ENCODE measurements at regions not wholly inside any gene's neighbourhood (a gene's known extent, or its start where the extent isn't known, plus 50 kb on each side); places are given as distances from the start of the nearest gene placed in this dataset.

DNA sequence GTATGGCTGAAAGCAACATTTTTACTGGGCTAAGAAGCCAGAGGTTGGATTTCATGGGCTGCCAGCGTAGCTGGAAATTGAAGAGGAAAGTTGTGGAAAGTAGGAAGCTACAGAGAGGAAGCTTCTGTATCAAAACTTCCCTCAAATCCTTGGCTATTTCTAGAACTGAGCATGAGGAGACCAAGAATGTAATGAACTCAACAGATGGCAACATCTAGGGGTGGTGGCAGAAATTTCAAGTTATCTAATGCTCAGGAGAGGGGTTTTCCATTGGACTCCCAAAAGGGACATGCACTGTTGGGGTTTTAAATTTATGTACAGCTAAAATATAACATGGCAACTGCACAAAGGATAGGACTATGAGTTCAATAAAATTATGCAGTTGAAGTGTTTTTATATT lies 151.3 kb downstream of the DHRS2 start:
- Histone ChIP-seq H3K79me2 (no peaks in the 10 kb centered on the region), H3K4me1 (no peaks in the 10 kb centered on the region), H3K27me3 (ENCODE audit: control insufficient read depth, insufficient read depth, low read length) (no peaks in the 10 kb centered on the region), H3K4me2 (ENCODE audit: low read length) (no peak overlapping the region), H3K4me3 (ENCODE audit: low read depth, low read length) (no peak overlapping the region), H3K27ac (no peak overlapping the region), H3K36me3 (ENCODE audit: control insufficient read depth, insufficient read depth, low read length) (no peaks in the 10 kb centered on the region), H2AFZ (no peak overlapping the region), H3K9ac (no peak overlapping the region), H3K9me3 (ENCODE audit: control insufficient read depth, low read length) (no peaks in the 10 kb centered on the region)
- TF ChIP-seq, protein P1, sequence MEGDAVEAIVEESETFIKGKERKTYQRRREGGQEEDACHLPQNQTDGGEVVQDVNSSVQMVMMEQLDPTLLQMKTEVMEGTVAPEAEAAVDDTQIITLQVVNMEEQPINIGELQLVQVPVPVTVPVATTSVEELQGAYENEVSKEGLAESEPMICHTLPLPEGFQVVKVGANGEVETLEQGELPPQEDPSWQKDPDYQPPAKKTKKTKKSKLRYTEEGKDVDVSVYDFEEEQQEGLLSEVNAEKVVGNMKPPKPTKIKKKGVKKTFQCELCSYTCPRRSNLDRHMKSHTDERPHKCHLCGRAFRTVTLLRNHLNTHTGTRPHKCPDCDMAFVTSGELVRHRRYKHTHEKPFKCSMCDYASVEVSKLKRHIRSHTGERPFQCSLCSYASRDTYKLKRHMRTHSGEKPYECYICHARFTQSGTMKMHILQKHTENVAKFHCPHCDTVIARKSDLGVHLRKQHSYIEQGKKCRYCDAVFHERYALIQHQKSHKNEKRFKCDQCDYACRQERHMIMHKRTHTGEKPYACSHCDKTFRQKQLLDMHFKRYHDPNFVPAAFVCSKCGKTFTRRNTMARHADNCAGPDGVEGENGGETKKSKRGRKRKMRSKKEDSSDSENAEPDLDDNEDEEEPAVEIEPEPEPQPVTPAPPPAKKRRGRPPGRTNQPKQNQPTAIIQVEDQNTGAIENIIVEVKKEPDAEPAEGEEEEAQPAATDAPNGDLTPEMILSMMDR (IDR thresholded peaks at IDR 0.05) = no peak

DNA sequence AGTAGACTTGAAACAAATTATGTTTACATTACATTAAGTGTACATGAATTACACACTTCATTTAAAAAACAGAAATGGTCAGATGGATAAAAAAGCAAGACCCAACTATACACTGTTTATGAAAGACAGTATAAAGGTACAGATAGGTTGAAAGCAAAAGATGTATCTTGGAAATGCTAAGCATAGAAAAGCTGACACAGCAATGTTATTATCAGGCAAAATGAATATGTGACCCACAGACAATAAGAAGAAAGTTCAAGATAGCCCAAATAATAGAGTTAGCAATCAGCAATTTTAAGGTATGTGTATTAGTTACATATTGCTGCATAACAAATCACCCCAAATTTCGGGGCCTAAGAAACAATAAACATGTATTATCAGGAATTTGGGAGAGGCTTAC lies 153.5 kb downstream of the DHRS2 start:
- no peaks in the 10 kb centered on the region for H3K36me3 ChIP-seq (ENCODE audit: control insufficient read depth, insufficient read depth, low read length)
- H3K9ac ChIP-seq = no peak overlapping the region
- H3K79me2 ChIP-seq = no peaks in the 10 kb centered on the region
- TF ChIP-seq, protein P1 (IDR thresholded peaks at IDR 0.05) = no peak
- H2AFZ ChIP-seq = no peak overlapping the region
- H3K27me3 ChIP-seq (ENCODE audit: control insufficient read depth, insufficient read depth, low read length) = no peaks in the 10 kb centered on the region
- H3K4me3 ChIP-seq (ENCODE audit: low read depth, low read length) = no peak overlapping the region
- no peaks in the 10 kb centered on the region for H3K4me1 ChIP-seq
- H3K9me3 ChIP-seq (ENCODE audit: control insufficient read depth, low read length) = no peaks in the 10 kb centered on the region
- no peak overlapping the region for H3K27ac ChIP-seq
- no peak overlapping the region for H3K4me2 ChIP-seq (ENCODE audit: low read length)

DNA sequence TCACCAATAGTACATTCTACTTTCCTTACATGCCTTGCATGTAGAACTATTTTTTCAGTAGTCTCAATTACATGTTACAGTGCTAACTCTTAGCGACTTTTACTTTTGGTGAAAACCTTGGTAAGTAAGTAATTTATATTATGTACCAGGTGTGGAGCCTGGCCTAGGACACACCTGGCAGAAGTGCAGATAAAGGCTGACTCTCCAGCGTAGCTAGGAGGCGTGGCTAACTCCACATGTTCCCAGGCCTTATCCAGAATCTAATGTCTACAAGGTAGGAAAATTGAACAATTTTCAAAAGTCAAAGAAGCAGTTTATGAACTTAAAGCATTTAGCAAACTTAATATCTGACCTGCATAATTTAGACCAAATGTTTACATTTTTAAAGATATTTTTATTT lies 157.4 kb downstream of the DHRS2 start:
- Histone ChIP-seq H3K4me2 (ENCODE audit: low read length) (no peak overlapping the region), H3K4me3 (ENCODE audit: low read depth, low read length) (no peak overlapping the region), H3K9ac (no peak overlapping the region), H3K9me3 (ENCODE audit: control insufficient read depth, low read length) (no peaks in the 10 kb centered on the region), H3K36me3 (ENCODE audit: control insufficient read depth, insufficient read depth, low read length) (no peaks in the 10 kb centered on the region), H3K79me2 (no peaks in the 10 kb centered on the region), H2AFZ (no peak overlapping the region), H3K4me1 (no peaks in the 10 kb centered on the region), H3K27ac (no peak overlapping the region), H3K27me3 (ENCODE audit: control insufficient read depth, insufficient read depth, low read length) (no peaks in the 10 kb centered on the region)
- TF ChIP-seq, protein P1 (IDR thresholded peaks at IDR 0.05) = no peak

DNA sequence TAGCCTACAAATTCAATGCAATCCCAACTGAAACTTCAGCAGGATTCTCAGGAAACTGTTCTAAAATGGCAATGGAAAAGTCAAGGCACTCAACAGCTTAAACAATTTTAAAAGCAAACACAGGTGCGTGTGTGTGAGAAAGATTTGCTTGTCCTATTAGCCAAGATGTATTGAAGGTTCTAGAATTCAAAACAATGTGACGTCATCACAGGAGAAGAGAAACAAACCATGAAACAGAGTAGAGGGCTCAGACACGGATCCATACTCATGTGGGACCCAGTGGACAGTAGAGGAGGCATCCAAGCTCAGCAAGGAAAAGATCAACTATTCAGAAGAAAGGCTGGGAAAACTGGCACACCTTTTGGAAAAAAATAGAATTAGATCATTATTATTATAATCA lies 152.8 kb upstream of the DHRS4 start:
- no peak overlapping the region for H3K4me3 ChIP-seq (ENCODE audit: low read depth, low read length)
- H3K4me2 ChIP-seq (ENCODE audit: low read length) = no peak overlapping the region
- H3K36me3 ChIP-seq (ENCODE audit: control insufficient read depth, insufficient read depth, low read length) = no peaks in the 10 kb centered on the region
- H3K9me3 ChIP-seq (ENCODE audit: control insufficient read depth, low read length) = no peaks in the 10 kb centered on the region
- H3K9ac ChIP-seq = no peak overlapping the region
- TF ChIP-seq, protein P1 (IDR thresholded peaks at IDR 0.05) = no peak
- H2AFZ ChIP-seq = no peak overlapping the region
- H3K4me1 ChIP-seq = no peaks in the 10 kb centered on the region
- no peaks in the 10 kb centered on the region for H3K27me3 ChIP-seq (ENCODE audit: control insufficient read depth, insufficient read depth, low read length)
- no peaks in the 10 kb centered on the region for H3K79me2 ChIP-seq
- no peak overlapping the region for H3K27ac ChIP-seq

DNA sequence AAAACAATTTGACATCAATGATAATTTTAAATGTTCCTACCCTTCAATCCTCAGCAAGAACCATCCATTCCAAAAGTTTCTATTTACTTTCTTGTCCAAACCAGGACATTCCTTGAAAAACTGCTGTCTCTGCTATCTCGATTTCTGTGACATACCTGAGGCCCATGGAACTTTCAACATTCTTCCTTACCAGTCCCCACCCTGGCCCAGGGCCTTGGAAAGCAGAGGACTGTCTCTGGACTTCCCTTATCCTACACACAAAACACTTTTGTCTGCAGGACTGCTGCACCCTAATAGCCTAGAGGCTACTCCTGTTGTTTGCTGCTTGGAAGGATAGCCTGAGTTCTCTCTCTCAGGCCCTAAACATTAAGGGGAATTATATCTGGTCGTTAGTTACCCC lies 151.8 kb upstream of the DHRS4 start:
- no peaks in the 10 kb centered on the region for H3K79me2 ChIP-seq
- H3K9ac ChIP-seq = no peak overlapping the region
- no peaks in the 10 kb centered on the region for H3K4me1 ChIP-seq
- H3K27ac ChIP-seq = no peak overlapping the region
- H3K27me3 ChIP-seq (ENCODE audit: control insufficient read depth, insufficient read depth, low read length) = no peaks in the 10 kb centered on the region
- H3K4me3 ChIP-seq (ENCODE audit: low read depth, low read length) = no peak overlapping the region
- H3K36me3 ChIP-seq (ENCODE audit: control insufficient read depth, insufficient read depth, low read length) = no peaks in the 10 kb centered on the region
- H2AFZ ChIP-seq = no peak overlapping the region
- TF ChIP-seq, protein P1 (IDR thresholded peaks at IDR 0.05) = no peak
- no peak overlapping the region for H3K4me2 ChIP-seq (ENCODE audit: low read length)
- no peaks in the 10 kb centered on the region for H3K9me3 ChIP-seq (ENCODE audit: control insufficient read depth, low read length)
